Smooth muscle cell (in vitro differentiated cells): ENCODE measurements at regions not wholly inside any gene's neighbourhood (a gene's known extent, or its start where the extent isn't known, plus 50 kb on each side); places are given as distances from the start of the nearest gene placed in this dataset.

Source experiments
- DNase-seq: peaks from one replicate; lab custom pipeline; 2025; ENCODE audit not compliant: unreplicated experiment; lab: John Stamatoyannopoulos, UW
- H2AFZ ChIP-seq: fragments of 200-600 bp; sonication (generic); 2 replicates; pipeline ENCODE4 v1.6.0; 2016; ENCODE audit warnings: antibody characterized with exemption, low read depth, mild to moderate bottlenecking
- H3F3A ChIP-seq: fragments of 200-600 bp; sonication (generic); 2 replicates; pipeline ENCODE4 v1.6.0; 2017; ENCODE audit warnings: antibody characterized with exemption, low read depth
- H3K27ac ChIP-seq: fragments of 200-600 bp; sonication (generic); 2 replicates; pipeline ENCODE4 v1.5.1; 2016; ENCODE audit warnings: low read depth, mild to moderate bottlenecking
- H3K27me3 ChIP-seq: fragments of 200-600 bp; sonication (generic); 2 replicates; pipeline ENCODE4 v1.6.1; 2016; ENCODE audit warnings: low read depth, mild to moderate bottlenecking
- H3K36me3 ChIP-seq: fragments of 200-600 bp; sonication (generic); 2 replicates; pipeline ENCODE4 v1.5.1; 2016; ENCODE audit warnings: low read depth
- H3K4me1 ChIP-seq: fragments of 200-600 bp; sonication (generic); 2 replicates; pipeline ENCODE4 v1.5.1; 2016; ENCODE audit warnings: low read depth
- H3K4me2 ChIP-seq: fragments of 200-600 bp; sonication (generic); 2 replicates; pipeline ENCODE4 v1.6.0; 2016; ENCODE audit warnings: mild to moderate bottlenecking
- H3K4me3 ChIP-seq: fragments of 200-600 bp; sonication (generic); 2 replicates; pipeline ENCODE4 v1.5.1; 2016; ENCODE audit warnings: mild to moderate bottlenecking
- H3K79me2 ChIP-seq: fragments of 200-600 bp; sonication (generic); 2 replicates; pipeline ENCODE4 v1.6.0; 2016; ENCODE audit warnings: low read depth, mild to moderate bottlenecking
- H3K9ac ChIP-seq: fragments of 200-600 bp; sonication (generic); 2 replicates; pipeline ENCODE4 v1.6.0; 2016; ENCODE audit warnings: low read depth
- H3K9me3 ChIP-seq: fragments of 200-600 bp; sonication (generic); replicated peaks from 2 replicates; pipeline ENCODE4 v1.5.1; 2016; ENCODE audit warnings: low read depth
- H4K20me1 ChIP-seq: fragments of 200-600 bp; sonication (generic); 2 replicates; pipeline ENCODE4 v1.6.0; 2016; ENCODE audit warnings: low read depth
- CTCF ChIP-seq: fragments of 200-600 bp; sonication (generic); IDR thresholded peaks from 2 replicates; pipeline ENCODE4 v1.5.1; 2017; ENCODE audit warnings: borderline replicate concordance, mild to moderate bottlenecking, antibody characterized with exemption; ENCODE audit not compliant: insufficient read depth, poor library complexity, severe bottlenecking
- WGBS: methylation state at CpG from one replicate; pipeline ENCODE4 v1.1.7; 2016; ENCODE audit warnings: low lambda C conversion rate; 5-methylcytosine and 5-hydroxymethylcytosine counted together

- no peaks in the 10 kb centered on the region for H3K36me3 ChIP-seq
- no peak for DNase-seq
- WGBS, result 75% methylated on average over 1 of the region's 1 CpG
- no peak overlapping the region for H3K4me2 ChIP-seq
- no peaks in the 10 kb centered on the region for H3F3A ChIP-seq
- TF ChIP-seq CTCF, result no peak
- H3K9ac ChIP-seq, result no peak overlapping the region
- H3K4me1 ChIP-seq, result peaks cover 8% of the 10 kb centered on the region
- H3K79me2 ChIP-seq, result no peaks in the 10 kb centered on the region
- H4K20me1 ChIP-seq, result no peaks in the 10 kb centered on the region
- no peak overlapping the region for H3K4me3 ChIP-seq
- H3K9me3 ChIP-seq, result no peaks in the 10 kb centered on the region
- H3K27me3 ChIP-seq, result peaks cover 11% of the 10 kb centered on the region
- H2AFZ ChIP-seq, result no peak overlapping the region
- H3K27ac ChIP-seq, result no peak overlapping the region
Measured at GRCh38 chr22:27631641-27632040, 169.9 kb downstream of the MN1 start.

- peaks cover 12% of the 10 kb centered on the region for H3K4me1 ChIP-seq
- 60% methylated on average over 24 of the region's 24 CpGs for WGBS
- no peak for TF ChIP-seq CTCF
Measured at GRCh38 chr22:27632451-27633295, 168.9 kb downstream of the MN1 start.

GRCh38 chr22:27633296-27633871 lies 168.2 kb downstream of the MN1 start:
- H3K27ac ChIP-seq, result no peak overlapping the region
- peaks cover 11% of the 10 kb centered on the region for H3K27me3 ChIP-seq
- no peak overlapping the region for H3K9ac ChIP-seq
- DNase-seq, result no peak
- H3F3A ChIP-seq, result no peaks in the 10 kb centered on the region
- H3K36me3 ChIP-seq, result no peaks in the 10 kb centered on the region
- H3K4me3 ChIP-seq, result no peak overlapping the region
- 77% methylated on average over 8 of the region's 8 CpGs for WGBS
- no peak overlapping the region for H3K4me2 ChIP-seq
- no peak overlapping the region for H2AFZ ChIP-seq
- H4K20me1 ChIP-seq, result no peaks in the 10 kb centered on the region
- no peaks in the 10 kb centered on the region for H3K9me3 ChIP-seq
- no peak for TF ChIP-seq CTCF
- peaks cover 12% of the 10 kb centered on the region for H3K4me1 ChIP-seq
- H3K79me2 ChIP-seq, result no peaks in the 10 kb centered on the region

More at GRCh38 chr22:27632451-27633295, 168.9 kb downstream of the MN1 start:
- Histone ChIP-seq H3K4me3 (no peak overlapping the region), H3K9me3 (no peaks in the 10 kb centered on the region), H4K20me1 (no peaks in the 10 kb centered on the region), H3K27ac (no peak overlapping the region), H3K9ac (no peak overlapping the region), H3F3A (no peaks in the 10 kb centered on the region), H3K79me2 (no peaks in the 10 kb centered on the region), H2AFZ (no peak overlapping the region), H3K36me3 (no peaks in the 10 kb centered on the region), H3K4me2 (no peak overlapping the region), H3K27me3 (peaks cover 11% of the 10 kb centered on the region)
- DNase-seq, result no peak
